UCSD-AML1 (cell line): ENCODE measurements at regions not wholly inside any gene's neighbourhood (a gene's known extent, or its start where the extent isn't known, plus 50 kb on each side); places are given as distances from the start of the nearest gene placed in this dataset.

Experiments used
- DNase-seq: peaks from one replicate; lab custom pipeline; 2025; ENCODE audit not compliant: unreplicated experiment; lab: John Stamatoyannopoulos, UW

DNA sequence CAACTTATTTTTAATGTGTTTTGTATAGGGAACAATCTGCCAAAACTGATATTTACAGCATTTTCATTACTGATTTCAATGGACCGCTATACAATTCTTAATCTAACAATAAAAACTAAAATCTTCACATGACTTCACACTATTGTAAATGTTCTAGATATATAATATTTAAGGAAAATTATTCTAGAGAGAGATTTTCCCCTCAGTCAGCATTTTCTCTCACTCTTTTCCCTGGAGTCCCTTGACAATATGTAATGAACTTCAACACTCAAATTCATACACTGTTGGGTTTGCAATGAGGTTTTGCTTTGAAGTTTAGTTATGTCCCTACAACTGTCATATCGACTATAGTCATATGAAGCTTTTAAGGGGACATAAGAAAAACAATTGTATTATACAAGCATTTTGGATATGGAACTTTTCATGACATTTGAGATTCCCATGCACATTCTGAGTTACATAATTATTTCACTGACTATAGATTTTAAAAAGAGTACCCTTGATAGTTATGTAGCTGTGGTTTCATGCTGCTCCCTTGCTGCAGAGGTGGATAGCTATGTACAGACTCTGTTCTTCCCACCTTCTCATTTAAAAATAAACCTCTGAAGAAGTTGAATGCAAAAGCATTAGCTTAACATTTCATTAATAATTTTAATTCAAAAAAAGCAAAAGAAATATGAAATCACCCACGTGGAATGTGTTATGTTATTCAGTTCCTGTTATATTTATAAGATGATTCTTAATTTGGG, 338.5 kb downstream of the AKAIN1 start:
- DNase-seq = no peak

GRCh38 chr18:4854671-4855070, 342.4 kb downstream of the AKAIN1 start:
- no peak for DNase-seq

DNA sequence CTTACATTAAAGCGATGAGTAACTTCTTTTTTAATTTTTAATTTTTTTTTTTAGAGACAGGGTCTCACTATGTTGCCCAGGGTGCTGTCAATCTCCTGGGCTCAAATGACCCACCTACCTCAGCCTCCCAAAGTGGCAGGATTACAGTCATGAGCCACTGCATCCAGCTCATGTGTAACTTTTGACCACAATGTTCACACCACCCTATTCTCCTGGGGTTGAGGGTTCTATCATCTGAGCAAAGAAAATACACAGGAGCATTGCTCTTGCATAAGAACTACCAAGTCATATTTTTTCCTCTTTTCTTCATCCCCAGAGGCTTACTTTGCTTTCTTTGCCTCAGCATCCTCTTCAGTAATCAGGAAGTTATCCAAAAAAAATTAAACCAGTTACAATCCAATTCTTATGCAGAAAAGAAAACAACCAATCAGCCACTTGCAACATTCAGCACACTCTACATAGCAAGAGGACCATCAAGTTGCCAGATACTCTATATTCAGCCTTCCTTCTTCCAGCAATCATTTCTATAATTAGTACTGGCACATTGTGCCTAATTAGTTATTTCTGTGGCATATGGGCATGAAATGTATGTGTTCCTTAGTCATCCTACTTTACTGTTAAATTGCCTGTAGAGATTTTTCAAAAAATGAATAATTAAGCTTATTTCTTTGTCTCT, 345.6 kb downstream of the AKAIN1 start:
- DNase-seq = no peak

DNA sequence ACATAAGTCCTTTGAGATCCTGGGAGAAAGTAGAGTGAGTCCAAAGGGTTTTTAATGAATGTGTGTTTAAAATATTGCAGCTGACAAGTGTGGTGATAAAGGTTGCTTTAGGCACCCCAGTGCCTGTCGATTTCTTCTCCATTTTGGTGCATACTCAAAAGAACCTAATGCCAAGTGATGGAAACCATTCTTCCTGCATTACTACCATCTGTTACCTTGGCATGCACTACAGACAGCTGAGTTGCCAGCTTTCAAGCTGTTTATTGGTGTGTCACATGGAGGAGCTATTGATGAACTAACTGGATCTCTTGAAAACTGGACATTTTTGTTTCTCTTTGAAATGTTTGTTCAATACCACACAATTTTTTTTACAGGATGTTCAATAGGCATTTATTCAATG, 350.0 kb downstream of the AKAIN1 start:
- DNase-seq = no peak

DNA sequence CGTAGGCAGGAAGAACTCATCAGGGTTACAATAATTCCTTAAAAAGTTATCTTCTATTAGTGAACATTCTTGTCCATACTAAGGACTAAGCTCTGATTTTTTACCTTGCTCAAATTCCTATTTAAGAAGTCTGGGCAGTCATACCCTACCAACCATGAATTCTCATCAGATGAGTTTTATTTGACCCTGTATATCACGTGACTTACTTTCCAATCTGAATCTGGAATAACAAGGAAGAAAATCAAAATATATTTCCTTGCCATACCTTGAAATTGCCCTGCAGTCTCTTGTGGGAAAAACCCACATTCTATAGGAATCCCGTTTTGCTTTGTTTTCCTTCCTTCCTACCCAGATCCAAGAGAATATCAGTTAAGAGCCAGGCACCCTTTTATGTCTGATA, 352.7 kb downstream of the AKAIN1 start:
- DNase-seq = no peak

- DNase-seq = no peak
Measured at GRCh38 chr18:4843771-4844170, 353.3 kb downstream of the AKAIN1 start.

- DNase-seq = no peak
Measured at GRCh38 chr18:4842751-4843150, 354.3 kb downstream of the AKAIN1 start.

GRCh38 chr18:4842287-4842686, 354.8 kb downstream of the AKAIN1 start:
- DNase-seq = no peak

DNA sequence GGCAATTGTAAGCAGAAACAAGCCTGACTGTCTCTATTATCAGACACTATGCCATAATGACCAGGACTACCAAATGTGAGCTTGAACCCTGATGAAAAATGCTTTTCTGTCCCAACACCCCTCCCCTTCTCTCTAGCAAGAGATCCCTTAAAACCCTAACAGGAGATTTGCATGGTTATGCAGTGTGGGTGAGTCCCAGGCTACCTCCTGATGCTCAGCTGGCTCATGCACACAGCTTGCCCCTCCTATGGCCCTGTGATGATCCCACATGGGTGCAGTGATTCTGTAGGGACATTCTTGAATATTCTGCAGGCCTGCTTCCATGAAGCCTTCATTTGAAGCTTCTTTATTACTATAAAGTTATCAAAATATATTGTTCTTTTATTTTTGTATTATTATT, 357.4 kb downstream of the AKAIN1 start:
- no peak for DNase-seq

DNA sequence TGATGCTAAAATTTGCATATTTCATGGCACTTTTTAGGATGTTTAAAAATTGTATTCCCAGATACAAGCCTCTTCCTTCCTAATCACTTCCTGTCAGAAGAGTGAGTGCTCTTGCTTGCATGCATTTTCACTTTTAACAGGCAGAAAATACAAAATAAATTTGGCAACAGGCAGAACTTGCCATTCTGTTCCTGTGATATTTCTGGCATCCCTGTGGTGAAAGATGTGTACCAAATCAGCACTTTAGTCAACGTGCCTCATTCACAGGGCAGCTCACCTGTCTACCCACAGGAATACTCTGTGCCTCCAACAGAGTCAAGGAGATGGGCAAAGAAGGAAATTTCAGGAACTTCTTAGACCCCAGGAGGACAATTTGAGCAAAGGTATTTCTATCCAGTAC, 360.9 kb downstream of the AKAIN1 start:
- no peak for DNase-seq

GRCh38 chr18:4831791-4832375, 365.2 kb downstream of the AKAIN1 start:
- no peak for DNase-seq

DNA sequence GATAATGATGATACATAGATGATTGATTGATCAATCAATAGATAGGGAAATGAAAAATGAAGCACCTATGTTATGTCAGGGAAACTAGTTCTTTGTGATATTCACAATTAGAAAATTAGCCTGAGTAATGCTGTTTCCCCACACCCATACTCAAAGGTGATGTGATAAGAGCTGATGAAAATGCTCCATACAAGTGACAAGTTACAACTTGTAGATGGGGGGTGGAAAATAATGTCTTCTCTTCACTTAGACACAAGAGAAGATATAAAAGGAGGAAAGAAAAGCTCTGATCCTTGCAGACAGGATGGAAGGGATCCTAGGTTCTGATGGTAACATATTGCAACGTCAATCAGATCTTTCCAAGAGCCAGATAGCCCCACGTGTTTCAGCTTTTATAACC, 365.9 kb downstream of the AKAIN1 start:
- DNase-seq = no peak

DNA sequence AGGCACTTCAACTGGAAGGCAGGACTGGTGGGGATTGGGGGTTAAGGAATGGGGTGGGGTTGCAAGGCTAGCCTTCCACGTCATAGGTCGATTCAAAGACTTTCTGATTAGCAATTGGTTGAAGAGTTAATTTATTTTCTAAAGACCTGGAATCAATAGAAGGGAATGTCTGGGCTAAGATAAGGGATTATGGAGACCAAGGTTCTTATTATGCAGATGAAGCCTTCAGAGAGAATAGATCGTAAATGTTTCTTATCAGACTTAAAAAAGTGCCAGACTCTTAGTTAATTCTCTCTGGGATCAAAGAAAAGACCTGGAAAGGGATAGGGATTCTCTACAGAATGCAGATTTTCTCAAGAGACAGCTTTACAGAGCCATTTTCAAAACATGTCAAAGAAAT, 368.0 kb upstream of the DLGAP1 start:
- DNase-seq = no peak

DNA sequence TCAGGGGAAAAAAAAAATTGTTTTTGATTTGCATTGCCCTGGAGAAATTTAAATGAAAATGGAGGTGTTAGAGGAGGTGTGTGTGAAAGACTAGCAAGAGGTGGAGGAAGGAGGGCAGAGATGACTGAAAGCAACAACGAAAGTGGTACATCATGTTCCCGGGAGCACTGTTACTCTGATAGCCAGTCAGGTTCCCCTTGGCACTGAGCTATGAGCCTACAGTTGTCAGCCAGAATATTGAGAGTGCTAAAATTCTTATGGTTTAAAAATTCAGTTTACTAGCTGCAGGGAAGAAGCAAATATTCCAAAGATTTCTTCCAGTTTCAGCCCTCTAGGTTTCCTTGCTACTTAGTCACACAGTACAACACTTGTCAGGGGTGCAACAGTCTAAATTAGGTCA, 366.7 kb upstream of the DLGAP1 start:
- DNase-seq = no peak

GRCh38 chr18:4817665-4818064, 362.6 kb upstream of the DLGAP1 start:
- DNase-seq = no peak

DNA sequence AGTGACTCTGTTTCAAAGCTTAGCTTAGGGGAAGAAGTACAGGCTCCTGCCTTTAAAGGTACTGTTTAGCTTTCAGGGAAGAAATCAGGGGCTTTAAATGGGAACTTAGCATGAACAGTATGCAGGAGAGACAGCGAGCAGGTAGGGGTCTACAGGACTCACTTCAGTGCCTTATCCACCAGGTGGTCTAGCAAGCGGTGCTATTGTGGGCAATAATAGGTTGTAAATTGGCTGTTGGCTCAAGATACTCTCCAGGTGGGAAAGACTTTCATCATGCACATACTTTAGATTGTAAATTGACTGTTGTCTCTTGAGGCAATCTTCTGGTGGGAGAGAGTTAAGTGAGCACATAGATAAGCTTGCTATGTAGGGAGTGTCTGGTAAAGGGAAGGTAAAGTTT, 358.6 kb upstream of the DLGAP1 start:
- no peak for DNase-seq

GRCh38 chr18:4808891-4809290, 353.8 kb upstream of the DLGAP1 start:
- DNase-seq = no peak

DNA sequence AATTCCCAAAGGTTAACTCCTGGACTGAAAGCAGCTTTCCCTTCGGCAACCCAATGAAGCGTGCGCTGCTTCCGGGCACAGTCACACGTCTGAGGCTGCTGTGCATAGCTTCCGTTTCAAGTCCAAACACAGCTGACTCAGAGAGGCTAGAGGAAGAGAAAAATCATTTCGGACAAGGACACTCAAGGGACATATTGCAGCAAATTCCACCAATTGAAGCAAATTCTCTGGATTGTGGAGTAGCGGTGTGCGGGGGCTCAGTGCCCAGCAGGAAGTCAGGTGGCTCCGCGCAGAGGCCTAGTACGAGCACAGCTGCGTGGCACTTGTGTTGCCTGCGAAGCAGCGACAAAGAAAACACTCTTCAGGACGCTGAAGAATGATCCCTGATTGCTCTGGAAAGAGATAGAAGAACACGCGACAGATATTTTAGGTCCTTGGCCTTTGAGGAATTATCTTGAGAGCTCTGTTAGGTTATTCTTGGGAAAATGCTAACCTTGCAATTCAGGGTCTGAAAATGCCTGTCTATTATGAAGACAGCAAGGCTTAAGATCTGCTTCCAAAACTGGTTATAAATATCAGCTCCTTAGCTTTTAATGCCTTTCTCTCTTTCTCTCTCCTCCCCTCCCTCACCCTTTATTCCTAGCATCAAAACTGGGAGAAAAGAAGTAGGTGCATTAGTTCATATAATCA, 352.6 kb upstream of the DLGAP1 start:
- no peak for DNase-seq

DNA sequence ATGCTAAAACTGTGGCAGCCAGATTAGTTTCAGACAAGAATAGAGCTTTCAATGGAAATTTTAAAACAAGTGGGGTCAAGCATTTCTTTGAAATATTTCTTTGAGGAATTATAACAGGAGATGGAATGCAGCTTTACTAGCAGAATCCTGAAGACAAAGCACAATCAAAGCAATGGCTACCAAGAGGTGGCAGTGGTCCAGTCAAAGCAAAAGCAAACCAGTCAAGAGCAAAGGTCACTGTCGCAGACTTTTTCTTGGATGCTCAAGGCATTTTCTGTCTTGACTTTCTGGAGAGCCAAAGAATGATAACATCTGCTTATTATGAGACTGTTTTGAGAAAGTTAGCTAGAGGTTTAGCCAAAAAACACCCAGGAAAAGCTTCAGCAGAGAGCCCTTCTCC, 351.2 kb upstream of the DLGAP1 start:
- DNase-seq = no peak

- no peak for DNase-seq
Measured at GRCh38 chr18:4802296-4802695, 347.2 kb upstream of the DLGAP1 start.

DNA sequence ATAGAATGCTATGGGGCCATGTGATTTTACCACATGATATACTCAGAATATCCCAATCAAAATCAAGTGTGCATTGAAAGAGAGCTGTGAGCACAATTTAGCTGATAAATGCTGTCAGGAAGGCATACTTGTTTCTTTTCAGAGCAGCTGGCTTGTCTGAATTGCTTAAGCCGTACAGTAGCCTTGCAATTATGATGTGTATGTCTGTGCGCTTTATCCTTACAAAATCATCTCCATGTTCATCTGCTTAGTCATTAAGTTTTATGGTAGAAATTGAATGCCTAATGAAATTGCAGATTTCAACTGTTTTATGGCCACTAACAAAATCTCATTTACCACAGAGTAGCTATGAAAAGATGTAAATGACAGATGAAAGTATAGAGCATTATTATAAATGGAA, 346.0 kb upstream of the DLGAP1 start:
- no peak for DNase-seq
